VCaP (cell line): ENCODE measurements at regions not wholly inside any gene's neighbourhood (a gene's known extent, or its start where the extent isn't known, plus 50 kb on each side); places are given as distances from the start of the nearest gene placed in this dataset.

Experiments
- H3K27ac ChIP-seq: fragments of 450-650 bp; 2 replicates; pipeline ENCODE4 v1.5.1; 2017
- CTCF ChIP-seq: fragments of 450-650 bp; conservative IDR thresholded peaks from 2 replicates; pipeline ENCODE4 v1.5.1; 2017; ENCODE audit warnings: mild to moderate bottlenecking, moderate library complexity

- TF ChIP-seq CTCF: no peak
- no peak overlapping the region for H3K27ac ChIP-seq
These were observed 82.6 kb upstream of the WDR26 start for GRCh38 chr1:224517171-224517570.

GRCh38 chr1:224518528-224518927, 83.9 kb upstream of the WDR26 start:
- no peak overlapping the region for H3K27ac ChIP-seq
- no peak for TF ChIP-seq CTCF

- no peak for TF ChIP-seq CTCF
- H3K27ac ChIP-seq: no peak overlapping the region
These were observed 85.3 kb upstream of the WDR26 start for GRCh38 chr1:224519874-224520273.

GRCh38 chr1:224520808-224521207, 86.2 kb upstream of the WDR26 start:
- no peak overlapping the region for H3K27ac ChIP-seq
- TF ChIP-seq CTCF: no peak

- H3K27ac ChIP-seq: no peak overlapping the region
- no peak; the same call in none of the 2 replicates for TF ChIP-seq CTCF
These were observed 87.5 kb upstream of the WDR26 start for GRCh38 chr1:224521904-224522734.

GRCh38 chr1:224523676-224524075, 89.1 kb upstream of the WDR26 start:
- no peak for TF ChIP-seq CTCF
- H3K27ac ChIP-seq: no peak overlapping the region

GRCh38 chr1:224524679-224525078, 90.1 kb upstream of the WDR26 start:
- H3K27ac ChIP-seq: no peak overlapping the region
- no peak for TF ChIP-seq CTCF
